ENCODE measurements at regions not wholly inside any gene's neighbourhood (a gene's known extent, or its start where the extent isn't known, plus 50 kb on each side); places are given as distances from the start of the nearest gene placed in this dataset.

DNA sequence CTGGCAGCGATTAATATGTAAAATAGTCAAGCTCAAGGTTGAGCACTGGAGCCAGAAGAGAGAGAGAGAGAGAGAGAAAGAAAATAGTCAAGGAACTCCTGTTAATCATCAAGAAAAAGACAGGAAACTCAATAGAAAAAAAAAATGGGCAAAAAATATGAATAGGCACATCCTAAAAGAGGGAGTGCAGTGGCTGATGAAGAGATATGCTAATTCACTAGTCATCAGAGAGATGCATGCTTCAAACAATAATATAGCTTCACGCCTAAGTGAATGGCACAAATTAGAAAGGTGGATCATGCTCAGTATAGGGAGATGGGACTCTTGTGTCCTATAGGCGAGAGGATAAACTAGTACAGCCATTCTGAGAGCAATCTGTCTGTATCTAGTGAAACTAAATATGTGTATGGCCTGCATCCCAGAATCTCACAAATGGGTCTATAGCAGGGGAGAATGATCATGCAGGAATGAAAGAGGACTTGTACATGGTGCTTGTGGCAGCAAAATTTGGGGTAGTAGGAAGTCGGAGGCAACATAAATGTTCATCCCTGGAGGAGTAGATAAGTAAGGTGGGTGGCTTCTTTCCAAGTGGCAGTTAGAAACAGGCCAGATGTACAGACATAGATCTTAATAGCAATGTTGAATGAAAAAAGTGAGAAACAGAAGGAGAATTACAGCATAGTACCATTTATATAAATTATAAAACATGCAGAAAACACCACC, 176.8 kb downstream of the VEGFA start:
- no peak for DNase-seq

DNA sequence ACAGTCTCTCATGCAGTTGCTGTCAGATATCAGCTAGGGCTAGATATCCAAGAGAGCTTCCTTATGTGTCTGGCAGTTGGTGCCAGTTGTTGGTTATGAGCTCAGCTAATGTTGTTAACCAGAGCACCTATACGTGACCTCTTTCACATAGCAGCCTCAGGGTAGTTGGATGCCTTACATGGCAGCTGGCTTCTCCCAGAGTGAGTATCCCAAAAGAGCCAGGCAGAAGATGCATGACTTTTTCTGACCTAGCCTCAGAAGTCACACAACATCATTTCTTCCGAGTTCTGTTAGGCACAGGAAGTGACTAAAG, 175.7 kb downstream of the VEGFA start:
- DNase-seq, result no peak

DNA sequence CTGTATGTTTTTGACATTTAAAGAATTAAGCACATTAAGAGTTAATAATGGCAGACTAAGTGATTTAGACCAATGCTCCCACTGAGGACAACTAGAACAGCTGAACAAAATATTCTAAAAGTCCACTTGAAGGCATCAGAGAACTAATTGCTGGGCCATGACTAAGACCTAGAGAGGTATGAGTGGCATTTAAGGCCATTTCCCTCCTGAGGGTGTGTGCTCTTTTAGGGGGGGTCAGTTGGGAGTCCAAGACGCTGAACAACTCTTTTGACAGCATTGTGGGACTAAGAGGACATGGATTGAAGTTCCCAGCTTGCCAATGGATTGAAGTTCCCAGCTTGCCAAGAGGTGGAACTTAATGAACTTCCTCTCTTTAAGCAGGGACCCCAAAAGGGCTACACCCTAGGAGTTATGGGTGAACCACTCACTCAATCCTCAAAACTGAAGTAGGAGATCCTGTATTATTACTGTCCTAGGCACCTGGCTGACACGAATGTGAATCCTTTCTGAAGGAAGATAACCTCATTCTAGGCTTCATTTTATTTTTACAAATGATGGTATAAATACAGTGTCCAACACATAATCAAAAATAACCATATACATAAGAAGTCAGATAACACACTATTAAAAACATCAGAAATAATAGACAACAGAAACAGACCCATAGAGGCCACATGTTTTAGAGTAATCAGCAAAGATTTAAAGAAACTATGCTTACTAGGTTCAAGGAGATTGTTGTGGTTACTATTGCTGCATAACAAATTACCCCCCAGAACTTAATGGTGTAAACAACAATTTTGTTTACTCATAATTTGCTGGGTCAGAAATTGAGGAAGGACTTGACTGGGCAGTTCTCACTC, 175.1 kb downstream of the VEGFA start:
- no peak for DNase-seq

GRCh38 chr6:43943781-43944250, 173.8 kb downstream of the VEGFA start:
- DNase-seq, result no peak

DNA sequence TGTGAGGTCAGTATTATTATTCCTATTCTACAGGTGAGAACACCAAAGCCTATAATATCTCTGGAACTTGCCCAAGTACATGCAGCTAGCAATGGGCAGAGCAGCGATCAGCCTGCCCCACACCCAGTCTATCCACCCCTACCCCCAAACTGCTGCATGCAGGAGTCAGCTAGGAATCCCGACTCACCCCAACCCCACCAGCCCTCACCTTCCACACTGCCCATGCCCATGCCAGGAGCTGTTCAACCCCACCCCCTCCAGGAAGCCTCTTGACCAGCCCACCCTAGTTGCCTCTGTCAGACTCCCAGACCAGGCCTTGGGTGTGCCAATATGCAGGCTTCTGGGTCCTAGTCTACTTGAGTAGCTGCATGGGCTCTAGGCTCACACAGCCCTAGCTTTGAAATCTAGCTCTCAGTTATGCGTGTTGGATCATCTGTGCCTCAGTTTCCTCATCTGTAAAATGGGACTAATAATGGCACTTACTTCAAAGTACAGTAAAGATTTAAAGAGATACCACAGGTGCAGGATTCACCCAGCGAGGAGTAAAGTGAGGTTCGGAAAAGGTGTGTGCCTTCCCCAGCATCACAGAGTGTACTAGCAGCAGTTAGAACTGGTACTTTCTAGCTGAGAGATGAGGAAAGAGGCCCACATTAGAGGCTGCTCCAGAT, 173.2 kb downstream of the VEGFA start:
- DNase-seq, result no peak

DNA sequence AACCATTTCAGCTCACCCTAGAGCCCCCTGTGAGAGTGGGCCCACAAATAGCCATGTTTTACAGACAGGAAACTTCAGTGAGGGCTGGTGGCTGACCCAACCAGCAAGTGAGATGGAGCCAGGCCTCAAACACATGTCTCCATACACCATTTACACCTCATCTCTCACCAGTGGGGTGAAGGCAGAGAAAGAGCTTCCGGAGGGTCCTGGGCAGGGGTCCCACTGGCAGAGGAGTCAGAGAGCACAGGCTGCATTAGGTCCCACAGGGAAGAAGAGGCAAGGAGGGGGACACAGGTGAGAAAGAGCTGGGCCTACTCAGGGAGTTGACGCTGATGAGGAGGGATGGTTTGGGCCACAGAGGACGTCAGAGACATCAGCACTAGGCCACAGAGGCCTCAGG, 172.6 kb downstream of the VEGFA start:
- no peak for DNase-seq

GRCh38 chr6:43942011-43942442, 172.0 kb downstream of the VEGFA start:
- DNase-seq, result no peak

DNA sequence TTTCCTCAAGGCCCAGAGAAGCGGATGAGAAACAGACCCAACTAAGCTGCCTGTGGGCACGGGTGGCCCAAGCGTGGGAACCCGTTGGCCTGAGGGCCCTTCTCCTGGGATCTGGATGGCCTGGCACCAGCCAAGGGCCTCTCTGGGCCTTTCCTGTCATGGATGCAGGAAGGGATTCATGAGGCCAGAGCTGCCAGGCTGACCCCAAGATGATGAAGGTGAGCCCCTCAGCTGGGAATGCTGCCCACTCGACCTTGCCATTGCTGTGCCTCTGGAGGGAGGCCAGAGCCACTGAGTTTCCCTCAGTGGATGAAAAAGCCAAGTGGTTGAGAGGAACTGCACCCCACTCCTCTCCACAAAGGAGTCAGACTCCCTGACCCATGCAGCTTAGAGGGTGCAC, 171.2 kb downstream of the VEGFA start:
- DNase-seq, result no peak

GRCh38 chr6:43940393-43941087, 170.5 kb downstream of the VEGFA start:
- no peak for DNase-seq

- DNase-seq, result no peak
These were observed 170.0 kb downstream of the VEGFA start for GRCh38 chr6:43940071-43940392.

DNA sequence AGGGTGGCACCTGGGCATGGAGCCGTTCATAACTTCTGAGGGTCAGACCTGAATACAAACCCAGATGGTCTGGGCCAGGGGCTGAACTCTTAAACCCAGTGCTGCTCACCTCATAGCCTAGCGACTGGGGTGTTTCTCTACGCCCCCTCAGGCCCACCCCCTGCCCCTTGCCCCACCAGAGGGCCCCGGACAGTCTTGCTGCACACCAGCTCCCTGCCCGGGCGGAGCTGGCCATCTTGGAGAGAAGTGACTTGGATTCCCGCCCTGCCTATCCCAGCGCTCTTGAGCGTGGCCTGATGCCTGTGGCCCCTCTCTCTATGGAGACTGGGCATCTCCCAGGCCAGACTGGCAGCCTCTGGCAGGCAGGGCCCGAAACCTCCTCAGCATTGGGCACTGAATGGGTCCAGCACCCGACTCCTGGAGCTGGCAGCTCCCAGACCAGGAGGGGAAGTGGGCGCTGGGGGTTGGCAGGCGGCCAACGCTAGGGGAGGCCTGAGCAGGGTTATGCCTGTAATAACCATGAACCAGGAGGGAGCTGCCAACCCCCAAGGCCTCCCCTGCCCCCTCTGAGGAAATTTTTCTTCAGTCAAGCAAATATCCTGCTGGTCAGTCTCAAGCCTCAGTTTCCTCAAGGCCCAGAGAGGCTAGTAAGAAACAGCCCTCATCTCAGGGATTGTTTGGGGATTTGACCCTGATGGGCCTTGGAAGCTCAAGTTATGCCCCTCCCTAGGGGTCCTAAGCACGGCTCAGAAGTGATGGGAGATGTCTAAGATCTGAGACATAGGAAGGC, 169.5 kb downstream of the VEGFA start:
- DNase-seq, result no peak

GRCh38 chr6:43938178-43939105, 168.4 kb downstream of the VEGFA start:
- no peak for DNase-seq

DNA sequence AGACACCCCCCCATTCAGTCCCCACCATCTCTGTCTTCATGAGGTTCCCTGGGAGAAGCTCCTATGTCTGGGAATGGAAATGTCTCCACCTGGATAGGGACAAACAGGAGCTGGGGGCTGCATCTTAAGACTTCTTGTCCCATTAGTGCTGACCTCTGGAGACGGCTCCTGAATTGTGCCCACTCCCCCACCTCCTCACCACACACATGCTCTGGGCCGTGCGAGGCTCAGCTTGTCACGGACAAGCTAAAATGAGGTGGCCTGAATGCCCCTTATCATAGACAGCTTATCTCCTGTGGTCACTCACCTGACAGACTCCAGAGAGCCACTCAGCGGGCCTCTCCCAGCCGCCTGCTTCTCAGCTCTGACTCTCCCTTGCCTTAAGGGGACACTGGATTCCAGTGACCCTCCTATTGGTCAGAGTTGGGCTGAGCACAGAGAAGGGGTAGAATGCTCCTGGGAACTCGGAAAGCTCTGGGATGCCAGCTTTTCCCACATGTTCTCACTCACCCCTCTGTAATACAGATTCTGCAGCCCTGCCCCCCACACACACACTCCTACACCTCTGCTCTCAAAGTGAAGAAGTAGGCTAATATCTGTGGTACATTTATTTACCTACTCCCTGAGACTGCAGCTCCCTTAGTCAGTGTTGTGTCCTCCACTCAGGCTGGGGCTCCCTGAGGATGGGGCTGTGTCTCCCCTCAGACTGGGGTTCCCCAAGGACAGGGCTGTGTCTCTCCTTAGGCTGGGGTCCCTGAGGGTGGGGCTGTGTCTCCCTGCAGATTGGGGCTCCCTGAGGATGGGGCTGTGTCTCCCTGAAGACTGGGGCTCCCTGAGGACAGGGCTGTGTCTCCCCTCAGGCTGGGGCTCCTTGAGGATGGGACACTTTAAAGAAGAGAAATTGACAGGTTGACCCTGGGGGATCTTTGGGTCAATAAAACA, 167.5 kb downstream of the VEGFA start:
- DNase-seq, result no peak

GRCh38 chr6:43936476-43936875, 166.5 kb downstream of the VEGFA start:
- no peak for DNase-seq

DNA sequence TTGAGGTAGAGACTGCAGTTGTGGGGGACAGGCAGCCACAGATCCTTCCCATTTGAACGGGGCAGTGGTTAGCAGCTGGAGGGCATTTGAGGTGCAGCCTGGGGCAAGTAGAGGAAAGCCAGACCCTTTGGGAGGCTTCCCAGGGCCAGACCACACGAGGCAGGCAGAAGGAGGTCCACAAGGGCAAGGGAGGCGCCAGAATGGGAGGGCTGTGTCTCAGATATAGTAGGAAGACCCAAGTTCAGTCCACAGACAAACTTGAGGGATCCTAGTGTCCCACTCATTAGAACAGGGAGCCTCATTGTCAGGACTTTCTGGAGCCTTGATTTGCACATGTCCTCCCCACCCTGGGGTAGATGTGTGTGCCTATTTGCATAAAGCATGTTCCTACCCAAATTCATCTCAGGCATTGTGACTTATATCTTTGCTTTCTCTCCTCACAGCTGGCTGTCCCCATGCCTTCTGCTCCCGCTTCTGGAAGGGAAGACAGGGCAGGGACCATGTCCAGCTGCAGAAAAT, 166.0 kb downstream of the VEGFA start:
- DNase-seq, result no peak

- no peak for DNase-seq
These were observed 165.0 kb downstream of the VEGFA start for GRCh38 chr6:43934803-43935602.

DNA sequence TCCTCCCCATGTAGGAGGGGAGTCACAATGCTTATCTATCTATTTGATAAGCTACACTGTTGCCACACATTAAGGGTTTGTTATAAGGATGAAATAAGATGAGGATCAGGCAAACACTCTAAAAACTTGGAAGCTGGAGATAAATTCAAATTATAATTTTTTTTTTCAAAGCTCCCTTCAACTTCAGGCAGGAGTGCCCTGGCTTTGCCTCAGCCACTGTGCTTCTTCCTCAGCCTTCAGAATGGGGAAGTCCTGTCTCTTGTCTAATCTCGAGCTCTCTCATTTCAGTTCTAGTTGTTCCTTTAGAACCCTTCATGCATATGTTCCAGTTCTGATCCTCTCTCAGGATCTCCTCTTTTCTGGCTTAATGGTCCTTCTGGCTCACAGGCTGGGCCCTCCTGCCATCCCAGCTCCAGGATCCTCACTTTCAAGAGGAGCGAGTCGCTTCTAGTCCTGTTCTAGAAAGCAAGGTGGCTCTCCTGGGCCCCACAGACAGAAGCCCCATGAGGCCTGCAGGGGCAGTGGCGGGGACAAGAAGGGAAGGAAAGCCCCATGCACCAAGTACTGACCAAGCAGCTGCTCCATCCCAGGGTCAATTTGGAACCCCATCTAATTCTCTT, 164.3 kb downstream of the VEGFA start:
- no peak for DNase-seq

DNA sequence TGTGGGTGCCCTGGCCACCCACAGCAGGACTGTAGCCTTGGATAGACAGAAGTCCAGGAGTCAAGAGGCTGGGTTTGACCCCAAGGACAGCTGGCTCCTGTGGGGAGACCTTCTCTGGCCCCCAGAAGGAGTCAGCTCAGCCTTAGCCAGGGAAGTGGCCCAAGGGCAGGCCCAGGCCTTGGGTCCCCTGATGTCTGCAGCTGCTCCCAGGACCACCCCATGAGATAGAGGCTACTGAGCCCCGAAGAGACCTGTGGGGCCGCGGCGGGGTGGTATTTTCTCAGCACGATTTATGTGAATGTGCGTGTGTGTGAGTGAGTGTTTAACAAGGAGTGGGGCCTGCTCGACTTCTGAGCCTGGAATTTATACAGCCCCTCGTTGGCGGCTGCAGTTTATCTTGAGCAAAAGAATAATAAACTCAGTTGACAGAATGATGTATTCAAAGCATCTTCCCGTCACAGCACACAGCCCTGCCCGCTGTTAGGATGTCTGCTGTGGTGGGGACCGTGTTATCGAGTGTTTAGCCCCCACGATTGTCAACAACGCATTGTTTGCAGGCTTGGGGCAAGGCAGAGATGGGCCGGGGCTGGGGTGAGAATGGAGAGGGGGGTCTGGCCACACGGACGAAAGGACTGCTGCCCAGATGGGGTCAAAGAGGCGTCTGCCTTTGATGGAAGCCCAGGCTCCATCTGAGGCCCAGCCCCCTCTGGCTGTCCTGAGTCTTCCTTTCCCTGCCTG, 163.3 kb downstream of the VEGFA start:
- peak; percentile 74 for DNase-seq

All from fibroblast of skin of right quadriceps (primary cell).